GM06990 (cell line): ENCODE measurements at regions not wholly inside any gene's neighbourhood (a gene's known extent, or its start where the extent isn't known, plus 50 kb on each side); places are given as distances from the start of the nearest gene placed in this dataset.
"Not testable (repeated sequence)": the region's sequence is repeated elsewhere in the genome, so short reads cannot be mapped to it uniquely, and the experiment has no call there.

Source experiments
- DNase-seq: peaks from one replicate; pipeline ENCODE4 v3.0.0-alpha.2; 2011; ENCODE audit not compliant: insufficient read length; ENCODE audit errors: extremely low read depth
- H3K27me3 ChIP-seq: replicated peaks from 2 replicates; pipeline ENCODE4 v1.6.0; 2011; ENCODE audit warnings: low read length; ENCODE audit not compliant: control insufficient read depth, insufficient read depth
- H3K36me3 ChIP-seq: 2 replicates; pipeline ENCODE4 v1.5.1; 2011; ENCODE audit warnings: low read length; ENCODE audit not compliant: control insufficient read depth, insufficient read depth
- H3K4me3 ChIP-seq: replicated peaks from 2 replicates; pipeline ENCODE4 v1.5.1; 2011; ENCODE audit warnings: low read depth, mild to moderate bottlenecking, control low read depth, low read length
- CTCF ChIP-seq: IDR thresholded peaks from 2 replicates; pipeline ENCODE4 v1.5.1; 2011; ENCODE audit warnings: low read length, control low read depth, mild to moderate bottlenecking, inconsistent platforms; ENCODE audit not compliant: insufficient read depth, poor library complexity, severe bottlenecking

DNA sequence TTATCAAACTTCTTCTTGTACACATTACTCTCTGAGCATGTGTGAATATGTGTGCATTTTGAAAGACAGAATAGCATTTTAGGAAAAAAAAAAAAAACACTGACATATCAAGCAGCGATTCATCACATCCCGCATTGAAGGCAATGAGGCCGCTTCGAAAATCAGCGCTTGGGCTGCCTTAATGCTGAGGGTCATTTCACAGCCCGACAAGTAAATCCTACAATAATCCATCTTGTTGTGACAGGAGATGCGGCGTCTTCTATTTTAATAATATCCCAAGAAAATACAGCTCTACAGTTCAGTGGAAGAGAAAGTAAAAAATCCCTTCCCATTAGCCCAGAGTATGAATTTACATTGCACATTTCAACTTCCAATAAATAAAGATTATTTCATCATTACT is 389.2 kb upstream of the GRM7 start:
- no peak overlapping the region for H3K4me3 ChIP-seq
- no peak for DNase-seq
- no peak for TF ChIP-seq CTCF
- no peaks in the 10 kb centered on the region for H3K27me3 ChIP-seq
- H3K36me3 ChIP-seq = no peaks in the 10 kb centered on the region

GRCh38 chr3:6490487-6491327 is 370.2 kb upstream of the GRM7 start:
- not testable (repeated sequence) for H3K36me3 ChIP-seq, H3K27me3 ChIP-seq, DNase-seq, H3K4me3 ChIP-seq

- TF ChIP-seq CTCF = no peak
- DNase-seq = no peak
- H3K4me3 ChIP-seq = no peak overlapping the region
- no peaks in the 10 kb centered on the region for H3K27me3 ChIP-seq
- H3K36me3 ChIP-seq = no peaks in the 10 kb centered on the region
Observed at GRCh38 chr3:6491768-6492167, 369.1 kb upstream of the GRM7 start.

GRCh38 chr3:6492306-6492705 is 368.6 kb upstream of the GRM7 start:
- TF ChIP-seq CTCF = no peak
- H3K4me3 ChIP-seq = no peak overlapping the region
- no peaks in the 10 kb centered on the region for H3K36me3 ChIP-seq
- DNase-seq = no peak
- H3K27me3 ChIP-seq = no peaks in the 10 kb centered on the region

GRCh38 chr3:6498944-6499343 is 362.0 kb upstream of the GRM7 start:
- H3K4me3 ChIP-seq, DNase-seq, H3K36me3 ChIP-seq, H3K27me3 ChIP-seq: not testable (repeated sequence)

GRCh38 chr3:6504347-6504746 is 356.6 kb upstream of the GRM7 start:
- no peaks in the 10 kb centered on the region for H3K36me3 ChIP-seq
- no peak for TF ChIP-seq CTCF
- H3K4me3 ChIP-seq = no peak overlapping the region
- no peaks in the 10 kb centered on the region for H3K27me3 ChIP-seq
- DNase-seq = no peak

DNA sequence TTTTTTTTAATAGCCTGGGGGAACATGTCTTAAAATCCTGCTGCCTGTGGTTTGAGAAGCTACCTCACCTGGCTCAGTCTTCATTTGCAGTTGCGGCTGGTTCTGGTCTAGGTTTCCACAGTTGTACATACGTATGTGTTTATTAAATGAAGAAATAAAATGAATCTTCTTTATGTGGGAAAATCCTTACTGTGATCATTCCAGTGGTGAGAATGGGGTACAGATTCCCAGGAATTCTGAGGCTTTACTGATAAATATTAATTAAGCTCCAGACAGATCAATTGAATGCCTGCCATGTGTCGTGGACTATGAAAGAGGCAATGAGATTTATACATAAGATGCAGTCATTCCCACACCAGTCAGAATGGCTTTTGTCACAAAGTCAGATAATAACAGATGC is 356.1 kb upstream of the GRM7 start:
- H3K4me3 ChIP-seq = no peak overlapping the region
- TF ChIP-seq CTCF = no peak
- DNase-seq = no peak
- no peaks in the 10 kb centered on the region for H3K36me3 ChIP-seq
- H3K27me3 ChIP-seq = no peaks in the 10 kb centered on the region
